ENCODE measurements at regions not wholly inside any gene's neighbourhood (a gene's known extent, or its start where the extent isn't known, plus 50 kb on each side); places are given as distances from the start of the nearest gene placed in this dataset.

- Histone ChIP-seq H3K27ac (ENCODE audit: insufficient read length, low read depth, low read length) (no peak overlapping the region), H2BK15ac (ENCODE audit: low read depth, low read length) (no peak overlapping the region), H2BK20ac (ENCODE audit: low read depth, low read length, poor library complexity, severe bottlenecking) (no peak overlapping the region), H3K4me1 (ENCODE audit: insufficient read depth, low read length) (no peaks in the 10 kb centered on the region), H3K18ac (ENCODE audit: insufficient read length, low read depth, low read length) (no peak overlapping the region), H3K4me2 (ENCODE audit: insufficient read depth, insufficient read length, low read length) (no peak overlapping the region), H3K9ac (ENCODE audit: extremely low read depth, insufficient read length, low read length) (no peak overlapping the region), H3K9me3 (ENCODE audit: control insufficient read depth, low read depth, low read length) (no peaks in the 10 kb centered on the region), H3K4ac (ENCODE audit: low read depth, low read length) (no peak overlapping the region), H4K91ac (ENCODE audit: insufficient read length, low read depth, low read length) (no peak overlapping the region), H4K5ac (ENCODE audit: insufficient read length, low read depth, low read length) (no peak overlapping the region), H2BK5ac (ENCODE audit: insufficient read length, low read length) (no peak overlapping the region), H3K14ac (ENCODE audit: insufficient read depth, low read length) (no peak overlapping the region), H2AFZ (ENCODE audit: low read length) (no peak overlapping the region), H3K23ac (ENCODE audit: insufficient read length, low read depth, low read length) (no peak overlapping the region), H2AK5ac (ENCODE audit: insufficient read length, low read length) (no peak overlapping the region), H3K79me1 (ENCODE audit: insufficient read depth, low read depth, low read length, poor library complexity, severe bottlenecking) (no peaks in the 10 kb centered on the region), H3K79me2 (ENCODE audit: insufficient read depth, low read length) (no peaks in the 10 kb centered on the region), H2BK12ac (ENCODE audit: insufficient read length, low read depth, low read length) (no peak overlapping the region), H2BK120ac (ENCODE audit: low read depth, low read length, poor library complexity, severe bottlenecking) (no peak overlapping the region), H3K56ac (ENCODE audit: insufficient read length, low read depth, low read length) (no peak overlapping the region), H3K23me2 (ENCODE audit: insufficient read length, low read depth, low read length, poor library complexity, severe bottlenecking) (no peaks in the 10 kb centered on the region), H4K8ac (replicated peaks; ENCODE audit: insufficient read length, low read depth, low read length) (no peak overlapping the region), H3T11ph (ENCODE audit: low read length) (no peak overlapping the region), H4K20me1 (ENCODE audit: control insufficient read depth, insufficient read depth, insufficient read length) (no peaks in the 10 kb centered on the region), H3K27me3 (ENCODE audit: insufficient read depth, low read length) (no peaks in the 10 kb centered on the region)
- Mint-ChIP-seq H3K27me3 (ENCODE audit: low read depth) (no peaks in the 10 kb centered on the region), H3K9me3 (peaks cover 18 to 25% of the 10 kb centered on the region in 2 experiments), H3K27ac (no peak overlapping the region), H3K4me3 (no peak overlapping the region), H3K4me1 (no peaks in the 10 kb centered on the region), H3K36me3 (ENCODE audit: insufficient read depth in 1 of 3, low read depth in 3 of 3) (peaks cover 4 to 7% (median 6%) of the 10 kb centered on the region in 3 experiments; a peak in 3 of 7 replicates)
- WGBS (ENCODE audit: extremely low coverage, insufficient read length, low lambda C conversion rate), result no CpG with 5 or more reads among the region's 6 CpGs
- no peak for DNase-seq
- no peak for TF ChIP-seq CTCF (conservative IDR thresholded peaks at IDR 0.05)
These were observed 127.4 kb downstream of the C6orf118 start for GRCh38 chr6:165181951-165182414.

Measured in H9 (cell line).